NCI-H345 (cell line): ENCODE measurements at regions not wholly inside any gene's neighbourhood (a gene's known extent, or its start where the extent isn't known, plus 50 kb on each side); places are given as distances from the start of the nearest gene placed in this dataset.

ENCODE experiments used
- DNase-seq: peaks from one replicate; lab custom pipeline; 2025; lab: John Stamatoyannopoulos, UW

DNA sequence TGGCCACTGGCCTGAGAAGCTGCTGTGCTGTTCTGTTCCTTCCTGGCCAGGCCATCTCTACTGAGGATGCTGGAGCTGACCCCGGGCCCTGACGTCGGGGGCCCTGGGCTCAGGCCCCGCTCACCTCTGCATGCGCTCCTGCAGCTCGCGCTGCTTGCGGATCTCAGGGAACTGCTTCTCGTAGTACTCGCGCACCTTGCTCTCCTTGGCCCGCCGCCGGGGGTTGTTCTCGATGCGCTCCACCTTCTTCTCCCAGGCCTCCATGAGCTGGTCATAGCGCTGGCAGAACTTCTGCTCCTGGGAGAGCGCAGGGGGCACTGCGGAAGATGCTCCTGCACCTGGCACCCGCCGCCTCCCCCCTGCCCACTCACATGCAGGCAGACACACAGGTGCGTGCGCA, 135.6 kb downstream of the RFLNA start:
- DNase-seq = no peak

GRCh38 chr12:124429535-124429934, 134.6 kb downstream of the RFLNA start:
- DNase-seq = no peak

GRCh38 chr12:124428792-124429281, 133.9 kb downstream of the RFLNA start:
- no peak for DNase-seq

GRCh38 chr12:124428136-124428791, 133.4 kb downstream of the RFLNA start:
- no peak for DNase-seq

DNA sequence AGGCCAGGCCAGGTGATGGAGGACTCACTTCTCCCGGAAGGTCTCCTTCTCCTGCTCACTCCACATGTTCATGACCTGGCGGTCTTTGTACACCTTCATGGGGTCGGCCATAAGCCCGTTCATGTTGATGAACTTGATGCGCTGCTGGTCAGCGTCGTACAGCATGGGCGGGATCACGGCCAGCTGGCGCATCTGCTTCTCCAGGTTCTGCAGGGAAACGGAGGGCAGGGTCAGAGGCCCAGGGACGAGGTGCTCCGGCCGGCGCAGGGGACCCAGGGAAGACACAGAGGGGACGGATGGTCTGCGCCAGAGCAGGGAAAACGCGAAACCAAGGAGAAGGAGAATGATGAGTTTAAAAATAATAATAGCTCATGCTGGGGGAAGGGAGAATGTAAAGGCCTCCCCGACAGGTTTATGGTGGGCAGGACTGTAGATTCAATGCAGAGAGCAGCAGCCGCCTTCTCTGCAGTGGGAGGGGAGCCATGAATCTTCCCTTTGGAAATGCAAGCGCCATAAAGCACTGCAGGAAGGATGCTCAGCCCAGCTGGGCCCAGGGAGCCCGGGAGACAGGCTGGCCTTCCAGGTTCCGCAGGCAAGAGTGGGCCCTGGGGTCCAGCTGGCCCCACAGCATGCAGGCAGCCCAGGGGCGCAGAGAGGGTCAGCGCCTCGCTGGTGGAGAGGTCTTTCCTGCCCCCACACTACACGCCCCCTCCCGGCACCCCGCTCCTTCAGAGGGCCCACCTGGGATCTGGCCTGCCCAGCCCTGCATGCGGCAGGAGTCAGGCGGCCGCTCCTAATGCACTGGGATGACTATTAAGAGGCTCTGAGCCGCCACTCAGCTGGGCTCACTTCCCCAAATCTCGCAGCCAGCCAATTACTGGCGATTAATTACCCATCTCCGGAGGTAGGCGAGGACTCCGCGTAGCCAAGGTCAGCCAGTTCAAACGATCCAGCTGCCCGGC, 132.0 kb downstream of the RFLNA start:
- no peak for DNase-seq

- DNase-seq = no peak
Measured at GRCh38 chr12:124425667-124426066, 130.8 kb downstream of the RFLNA start.

DNA sequence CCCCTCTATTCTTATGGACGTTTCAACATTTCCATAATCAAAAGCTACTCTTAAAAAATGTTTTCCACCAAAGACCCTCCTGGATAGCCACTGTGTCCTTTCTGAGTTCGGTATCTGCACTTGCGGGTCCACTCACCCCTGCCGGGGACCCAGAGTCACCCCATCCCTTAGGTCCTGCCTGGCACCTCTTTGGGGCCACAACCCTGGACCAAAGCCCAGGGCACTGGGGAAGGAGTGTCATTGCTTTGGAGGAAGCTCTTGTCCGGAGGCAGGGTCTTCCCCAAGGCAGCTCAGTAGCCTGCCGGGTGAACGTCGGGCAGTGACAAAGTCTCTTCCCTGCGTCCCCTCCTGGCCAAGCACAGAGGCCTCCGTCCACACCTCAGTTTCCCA, 129.6 kb downstream of the RFLNA start:
- DNase-seq = no peak

- no peak for DNase-seq
Measured at GRCh38 chr12:124423761-124424515, 129.0 kb downstream of the RFLNA start.

DNA sequence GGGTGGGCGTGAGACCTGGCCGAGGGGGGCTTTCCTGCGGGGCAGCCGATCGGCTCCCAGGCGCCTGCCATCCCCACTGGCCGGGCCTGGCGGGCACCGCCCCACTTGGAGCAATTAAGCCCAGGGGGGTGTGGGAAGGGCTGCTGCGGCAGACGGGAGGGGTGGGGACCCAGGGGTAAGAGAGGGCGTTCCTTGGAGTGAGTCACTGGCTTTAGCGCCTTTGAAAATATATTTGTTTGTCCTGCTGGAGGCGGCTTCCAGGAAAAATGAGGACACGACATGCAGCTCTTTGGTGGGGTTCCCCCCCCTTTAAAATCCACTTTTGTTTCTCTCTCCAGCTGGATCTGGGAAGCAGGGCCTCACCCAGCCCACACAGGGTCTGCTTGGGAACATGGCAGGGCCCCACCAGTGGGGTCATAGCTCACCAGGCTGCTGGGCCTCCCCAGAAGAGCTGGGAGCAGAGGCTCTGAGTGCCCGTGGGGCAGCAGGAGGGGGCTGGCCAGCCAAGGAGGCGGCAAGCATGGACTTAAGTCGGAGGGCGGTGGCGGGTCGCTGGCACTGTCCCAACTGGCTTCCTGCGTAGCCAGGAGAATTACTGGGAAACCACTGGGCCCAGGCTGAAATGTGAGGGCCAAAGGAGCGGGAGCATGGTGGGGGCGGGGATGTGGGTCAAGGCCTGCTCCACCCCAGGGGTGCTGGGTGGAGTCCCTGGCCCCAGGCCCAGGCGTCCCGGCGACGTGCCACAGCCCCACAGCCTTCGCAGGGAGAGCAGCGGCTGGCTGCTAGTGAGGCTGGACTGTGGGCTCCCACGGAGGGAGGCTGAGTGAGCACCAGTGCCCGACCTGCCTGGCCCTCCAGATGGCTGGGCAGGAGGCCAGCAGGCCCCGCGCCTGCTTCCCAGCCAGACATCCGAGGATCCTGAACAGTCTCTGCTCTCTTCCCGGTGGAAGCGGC, 128.0 kb downstream of the RFLNA start:
- no peak for DNase-seq

DNA sequence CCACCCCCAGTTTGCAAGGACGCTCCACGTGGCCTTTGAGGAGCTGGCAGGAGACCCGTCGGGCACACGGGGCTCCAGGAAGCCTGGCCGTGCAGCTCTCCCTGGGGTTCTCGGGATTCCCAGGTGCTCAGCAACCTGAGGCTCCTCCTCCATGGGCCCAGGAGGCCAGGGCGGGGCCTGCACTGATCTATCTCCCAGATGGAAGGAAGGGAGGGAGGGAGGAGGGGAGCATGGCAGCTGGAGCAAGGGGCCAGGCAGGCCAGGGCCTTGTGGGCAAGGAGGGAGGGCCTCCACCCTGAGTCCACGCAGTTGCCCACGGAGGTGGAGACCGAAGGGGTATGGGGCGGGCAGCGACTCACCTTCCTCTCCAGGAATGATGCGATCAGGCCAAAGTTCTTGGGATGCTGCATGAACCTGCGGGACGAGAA, 127.3 kb downstream of the RFLNA start:
- DNase-seq = peak; percentile 27

- DNase-seq = no peak
Measured at GRCh38 chr12:124420996-124421674, 126.2 kb downstream of the RFLNA start.

GRCh38 chr12:124420041-124420995, 125.4 kb downstream of the RFLNA start:
- DNase-seq = no peak

- no peak for DNase-seq
Measured at GRCh38 chr12:124419292-124420040, 124.6 kb downstream of the RFLNA start.

GRCh38 chr12:124418791-124419190, 123.9 kb downstream of the RFLNA start:
- no peak for DNase-seq

GRCh38 chr12:124418156-124418555, 123.3 kb downstream of the RFLNA start:
- DNase-seq = no peak

GRCh38 chr12:124416516-124417395, 121.9 kb downstream of the RFLNA start:
- DNase-seq = no peak

DNA sequence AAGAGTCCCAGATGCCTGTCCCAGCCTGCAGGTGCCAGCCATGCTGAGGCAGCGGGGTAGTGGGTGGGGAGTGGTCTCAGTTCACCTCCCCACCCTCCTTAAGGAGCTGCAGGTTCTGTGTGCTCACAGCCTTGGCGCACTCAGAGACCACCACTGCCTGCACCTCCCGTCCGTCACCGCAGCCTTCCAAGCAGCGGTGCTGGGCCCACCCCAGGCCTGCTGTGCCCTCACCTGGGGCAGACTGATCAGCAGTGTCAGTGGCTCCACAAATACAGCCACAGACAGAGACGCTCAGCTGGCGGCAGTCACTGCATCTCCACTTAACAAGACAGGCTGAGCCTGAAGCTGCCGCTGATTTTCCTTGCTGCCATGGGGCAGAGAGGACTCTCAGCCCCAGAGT, 120.2 kb downstream of the RFLNA start:
- no peak for DNase-seq

DNA sequence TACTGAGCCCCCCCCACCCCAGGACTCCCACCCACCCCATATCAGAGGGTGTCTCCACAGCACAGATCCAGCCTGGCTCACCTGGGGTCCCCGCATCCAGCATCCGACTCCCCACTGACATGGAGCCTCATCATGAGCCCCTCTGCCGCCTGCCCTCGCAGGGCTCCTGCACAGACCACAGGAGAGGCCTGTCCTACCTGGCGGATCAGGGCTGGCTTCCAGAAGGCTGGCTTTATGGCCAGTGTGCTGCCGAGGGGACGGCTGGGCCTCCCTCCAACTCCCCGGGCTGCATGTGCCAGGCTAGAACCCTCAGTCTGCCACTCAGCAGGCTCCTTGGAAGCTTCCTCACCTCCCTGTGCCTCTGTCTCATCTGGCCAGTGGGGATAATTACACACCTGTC, 119.0 kb downstream of the RFLNA start:
- DNase-seq = no peak
